C4-2B (cell line): ENCODE measurements at regions not wholly inside any gene's neighbourhood (a gene's known extent, or its start where the extent isn't known, plus 50 kb on each side); places are given as distances from the start of the nearest gene placed in this dataset.

Experiments used
- ZFX ChIP-seq: fragments of 450-650 bp; IDR thresholded peaks from 2 replicates; pipeline ENCODE4 v1.6.1; 2017
- TF ChIP-seq, protein P1 (sequence below): fragments of 450-650 bp; conservative IDR thresholded peaks from 2 replicates; pipeline ENCODE4 v1.5.1; 2017; ENCODE audit warnings: mild to moderate bottlenecking

GRCh38 chr14:34122081-34122480, 171.2 kb upstream of the EGLN3 start:
- TF ChIP-seq, protein P1, sequence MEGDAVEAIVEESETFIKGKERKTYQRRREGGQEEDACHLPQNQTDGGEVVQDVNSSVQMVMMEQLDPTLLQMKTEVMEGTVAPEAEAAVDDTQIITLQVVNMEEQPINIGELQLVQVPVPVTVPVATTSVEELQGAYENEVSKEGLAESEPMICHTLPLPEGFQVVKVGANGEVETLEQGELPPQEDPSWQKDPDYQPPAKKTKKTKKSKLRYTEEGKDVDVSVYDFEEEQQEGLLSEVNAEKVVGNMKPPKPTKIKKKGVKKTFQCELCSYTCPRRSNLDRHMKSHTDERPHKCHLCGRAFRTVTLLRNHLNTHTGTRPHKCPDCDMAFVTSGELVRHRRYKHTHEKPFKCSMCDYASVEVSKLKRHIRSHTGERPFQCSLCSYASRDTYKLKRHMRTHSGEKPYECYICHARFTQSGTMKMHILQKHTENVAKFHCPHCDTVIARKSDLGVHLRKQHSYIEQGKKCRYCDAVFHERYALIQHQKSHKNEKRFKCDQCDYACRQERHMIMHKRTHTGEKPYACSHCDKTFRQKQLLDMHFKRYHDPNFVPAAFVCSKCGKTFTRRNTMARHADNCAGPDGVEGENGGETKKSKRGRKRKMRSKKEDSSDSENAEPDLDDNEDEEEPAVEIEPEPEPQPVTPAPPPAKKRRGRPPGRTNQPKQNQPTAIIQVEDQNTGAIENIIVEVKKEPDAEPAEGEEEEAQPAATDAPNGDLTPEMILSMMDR = no peak
- TF ChIP-seq ZFX = no peak
